HCT116 (cell line): ENCODE measurements at regions not wholly inside any gene's neighbourhood (a gene's known extent, or its start where the extent isn't known, plus 50 kb on each side); places are given as distances from the start of the nearest gene placed in this dataset.

Source experiments
- ATAC-seq: fragments of 200-7000 bp; cut with Tn5 transposase; 2 replicates; pipeline ENCODE4 v1.9.1; 2020; ENCODE audit warnings: mild to moderate bottlenecking, moderate library complexity
- BruUV-seq: library from RNA; stranded (reverse); fragments of 400-500 nt; replicated peaks from 2 replicates; lab custom pipeline; 2021; lab: Mats Ljungman, UMichigan
- CTCF ChIA-PET: fragments of 300-600 bp; sonication (Branson Sonifier 250); formaldehyde crosslinking; loops from one replicate; lab custom pipeline; 2021; ENCODE audit warnings: antibody characterized with exemption; lab: Charles Lee
- POLR2A ChIA-PET: fragments of 300-600, 350-600 bp; sonication (Branson Sonifier 250); formaldehyde crosslinking; loops from one replicate; lab custom pipeline; 2021; ENCODE audit warnings: antibody characterized with exemption; lab: Charles Lee
- RAD21 ChIA-PET, 2 experiments: fragments of 300-600 bp; sonication (Branson Sonifier 250); formaldehyde crosslinking; loops; one replicate each; lab custom pipeline; 2023; ENCODE audit warnings: low total read pairs in 2 of 2; ENCODE audit not compliant: uncharacterized antibody in 2 of 2, unreplicated experiment in 2 of 2, low non-redundant PET in 1 of 2; lab: Charles Lee
- DNase-seq: peaks from one replicate; pipeline ENCODE4 v3.0.0-alpha.2; 2010; ENCODE audit warnings: low read depth, low spot score
- H2AFZ ChIP-seq: fragments of 200-600 bp; shearing (Covaris generic), sonication (generic); 2 replicates; pipeline ENCODE4 v1.6.1; 2017; ENCODE audit warnings: low read depth, mixed run types, mixed read lengths, antibody characterized with exemption, low read length; ENCODE audit not compliant: poor library complexity, severe bottlenecking
- H3K27ac ChIP-seq: 2 replicates; pipeline ENCODE4 v1.5.1; 2012; ENCODE audit warnings: low read depth, low read length
- H3K27me3 ChIP-seq: fragments of 200-600 bp; sonication (generic); 2 replicates; pipeline ENCODE4 v1.6.1; 2016; ENCODE audit warnings: mixed run types, low read length, mixed read lengths; ENCODE audit not compliant: insufficient read depth
- H3K36me3 ChIP-seq, 2 experiments: fragments of 200-500 bp in 1 of 2; fragments of 200-600 bp in 1 of 2; sonication (Bioruptor generic) in 1 of 2; sonication (generic) in 1 of 2; 2 replicates each; pipeline versions ENCODE4 v1.5.1 to v1.6.1; 2014 to 2016; ENCODE audit warnings: low read length in 2 of 2, inconsistent platforms in 1 of 2, mixed read lengths in 1 of 2, mixed run types in 1 of 2; ENCODE audit not compliant: insufficient read depth in 2 of 2, control insufficient read depth in 1 of 2
- H3K4me1 ChIP-seq, 2 experiments: fragments of 200-600 bp in 1 of 2; sonication (generic) in 1 of 2; 2 replicates each; pipeline versions ENCODE4 v1.5.1 to v1.6.1; 2012 to 2017; ENCODE audit warnings: low read length in 2 of 2, inconsistent platforms in 1 of 2, mild to moderate bottlenecking in 1 of 2, mixed read lengths in 1 of 2, mixed run types in 1 of 2, moderate library complexity in 1 of 2; ENCODE audit not compliant: insufficient read depth in 2 of 2, control insufficient read depth in 1 of 2
- H3K4me2 ChIP-seq: fragments of 200-600 bp; sonication (generic); 2 replicates; pipeline ENCODE4 v1.6.1; 2017; ENCODE audit warnings: mixed run types, low read length, mixed read lengths
- H3K4me3 ChIP-seq, 2 experiments: fragments of 200-600 bp in 1 of 2; sonication (generic) in 1 of 2; replicated peaks in 1 of 2; 2 replicates each; pipeline ENCODE4 v1.5.1; 2011 to 2016; ENCODE audit warnings: low read length in 2 of 2, control low read depth in 1 of 2, low read depth in 1 of 2, mild to moderate bottlenecking in 1 of 2, mixed read lengths in 1 of 2, mixed run types in 1 of 2
- H3K79me2 ChIP-seq: fragments of 200-600 bp; sonication (generic); 2 replicates; pipeline ENCODE4 v1.6.1; 2017; ENCODE audit warnings: mild to moderate bottlenecking, mixed run types, low read length, moderate library complexity, mixed read lengths; ENCODE audit not compliant: insufficient read depth
- H3K9ac ChIP-seq: fragments of 200-600 bp; sonication (generic); 2 replicates; pipeline ENCODE4 v1.6.1; 2016; ENCODE audit warnings: low read length, mixed read lengths
- H3K9me2 ChIP-seq: fragments of 200-600 bp; sonication (generic), shearing (Covaris generic); 2 replicates; pipeline ENCODE4 v1.6.1; 2017; ENCODE audit warnings: mixed run types, mild to moderate bottlenecking, moderate library complexity; ENCODE audit not compliant: insufficient read depth
- H3K9me3 ChIP-seq, 2 experiments: fragments of 200-500 bp in 1 of 2; fragments of 200-600 bp in 1 of 2; sonication (Bioruptor generic) in 1 of 2; sonication (generic) in 1 of 2; 2 replicates each; pipeline ENCODE4 v1.6.1; 2014 to 2017; ENCODE audit warnings: low read length in 2 of 2, mixed read lengths in 2 of 2, inconsistent platforms in 1 of 2, low read depth in 1 of 2, mild to moderate bottlenecking in 1 of 2, mixed run types in 1 of 2, moderate library complexity in 1 of 2; ENCODE audit not compliant: control insufficient read depth in 1 of 2, insufficient read depth in 1 of 2
- H4K20me1 ChIP-seq: fragments of 200-600 bp; sonication (generic), shearing (Covaris generic); 2 replicates; pipeline ENCODE4 v1.6.1; 2017; ENCODE audit warnings: mixed run types, mild to moderate bottlenecking, moderate library complexity; ENCODE audit not compliant: insufficient read depth
- ELF1 ChIP-seq: IDR thresholded peaks from 2 replicates; pipeline ENCODE4 v1.6.1; 2012; ENCODE audit warnings: low read depth, borderline replicate concordance
- EZH2 ChIP-seq: fragments of 200-600 bp; sonication (generic); IDR thresholded peaks from 2 replicates; pipeline ENCODE4 v1.6.1; 2017; ENCODE audit warnings: antibody characterized with exemption, mixed run types
- POLR2A ChIP-seq: IDR thresholded peaks from 2 replicates; pipeline ENCODE4 v1.7.0; 2011; ENCODE audit warnings: borderline replicate concordance; ENCODE audit not compliant: insufficient read depth, insufficient read length; ENCODE audit errors: extremely low read depth
- ZBTB33 ChIP-seq: IDR thresholded peaks from 2 replicates; pipeline ENCODE4 v1.6.1; 2011; ENCODE audit warnings: mild to moderate bottlenecking, low read length, moderate library complexity; ENCODE audit not compliant: insufficient replicate concordance; ENCODE audit errors: extremely low read depth
- intact Hi-C: fragments of 100-400 bp; cut with micrococcal nuclease; formaldehyde crosslinking; loops from 2 replicates; pipeline ENCODE4 v1.10.0; 2022

GRCh38 chr7:157467496-157468212 lies 130.8 kb downstream of the DNAJB6 start:
- H3K9me2 ChIP-seq = no peaks in the 10 kb centered on the region
- RAD21 ChIA-PET = no interaction called here
- TF ChIP-seq ZBTB33 = no peak
- no peak for TF ChIP-seq POLR2A
- no peak for TF ChIP-seq EZH2
- no peak for TF ChIP-seq ELF1
- TF ChIP-seq, all 23 proteins: peak for 0
- Histone ChIP-seq H3K27me3 (0 out of 2 replicates have a peak, but pooled peaks cover 6% of the 10 kb centered on the region), H3K27ac (no peak overlapping the region), H3K4me1 (peaks cover 0 to 7% of the 10 kb centered on the region in 2 experiments; a peak in 1 of 4 replicates), H3K9me3 (peaks cover 0 to 8% of the 10 kb centered on the region in 2 experiments; a peak in 2 of 4 replicates), H2AFZ (no peak overlapping the region), H4K20me1 (no peaks in the 10 kb centered on the region), H3K4me3 (no peak overlapping the region), H3K79me2 (no peaks in the 10 kb centered on the region), H3K9ac (no peak overlapping the region), H3K4me2 (no peak overlapping the region), H3K36me3 (no peaks in the 10 kb centered on the region)
- ChIA-PET CTCF (no interaction called here), POLR2A (no interaction called here)
- no TSS peak for BruUV-seq
- intact Hi-C loops = no loop called here
- DNase-seq = no peak
- ATAC-seq = no peak
